ENCODE measurements at regions not wholly inside any gene's neighbourhood (a gene's known extent, or its start where the extent isn't known, plus 50 kb on each side); places are given as distances from the start of the nearest gene placed in this dataset.

GRCh38 chr1:181863736-181864135 is 197.8 kb downstream of the ZNF648 start:
- TF ChIP-seq HDGF (IDR thresholded peaks at IDR 0.05; ENCODE audit: borderline replicate concordance), result no peak
- TF ChIP-seq NFRKB (IDR thresholded peaks at IDR 0.05), result no peak
- TF ChIP-seq FOXK2 (IDR thresholded peaks at IDR 0.05), result no peak
- TF ChIP-seq TARDBP (IDR thresholded peaks at IDR 0.05), result no peak
- no peak for TF ChIP-seq SP1 (IDR thresholded peaks at IDR 0.05)

All from HEK293T (cell line).